ENCODE measurements at regions not wholly inside any gene's neighbourhood (a gene's known extent, or its start where the extent isn't known, plus 50 kb on each side); places are given as distances from the start of the nearest gene placed in this dataset.
"Not testable (repeated sequence)": the region's sequence is repeated elsewhere in the genome, so short reads cannot be mapped to it uniquely, and the experiment has no call there.

DNA sequence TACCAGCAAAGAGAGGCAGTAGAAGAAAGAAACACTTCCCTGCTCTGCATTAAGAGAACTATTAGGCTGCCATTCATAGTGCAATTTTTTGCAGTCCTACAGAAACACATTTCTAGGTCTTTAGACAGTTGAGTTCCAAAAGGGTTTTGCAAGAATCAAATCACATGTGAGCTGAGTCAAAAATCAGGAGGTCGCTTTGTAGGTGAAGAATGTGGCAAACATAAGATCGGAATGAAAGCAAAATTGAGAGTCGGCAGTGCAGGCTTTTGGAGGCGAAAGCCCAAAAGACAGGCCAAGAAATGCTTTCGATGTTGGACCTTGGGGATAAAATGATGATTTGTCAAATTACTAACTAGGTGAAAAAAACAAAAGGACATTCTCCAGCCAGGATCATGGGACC is 213.5 kb upstream of the NRIP1 start:
- DNase-seq (ENCODE audit: low read depth in 2 of 2): no peak

DNA sequence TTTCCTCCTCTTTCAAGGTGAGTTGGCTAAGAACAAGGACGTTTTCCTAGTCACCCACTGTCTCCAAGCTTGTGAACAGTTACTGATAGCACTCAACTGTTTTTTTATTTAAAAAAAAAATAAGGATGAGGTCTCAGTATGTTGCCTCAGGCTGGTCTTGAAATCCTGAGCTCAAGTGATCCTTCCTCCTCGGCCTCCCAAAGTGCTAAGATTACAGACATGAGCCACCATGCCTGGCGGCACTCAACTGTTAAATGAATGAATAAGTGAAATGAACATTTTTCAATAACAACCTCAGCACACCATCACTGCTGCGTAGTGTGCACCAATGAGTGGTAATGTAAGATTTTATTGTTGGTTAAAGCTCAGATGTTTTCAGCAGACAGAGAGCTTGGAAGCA is 214.1 kb upstream of the NRIP1 start:
- no peak for DNase-seq (ENCODE audit: low read depth in 2 of 2)

DNA sequence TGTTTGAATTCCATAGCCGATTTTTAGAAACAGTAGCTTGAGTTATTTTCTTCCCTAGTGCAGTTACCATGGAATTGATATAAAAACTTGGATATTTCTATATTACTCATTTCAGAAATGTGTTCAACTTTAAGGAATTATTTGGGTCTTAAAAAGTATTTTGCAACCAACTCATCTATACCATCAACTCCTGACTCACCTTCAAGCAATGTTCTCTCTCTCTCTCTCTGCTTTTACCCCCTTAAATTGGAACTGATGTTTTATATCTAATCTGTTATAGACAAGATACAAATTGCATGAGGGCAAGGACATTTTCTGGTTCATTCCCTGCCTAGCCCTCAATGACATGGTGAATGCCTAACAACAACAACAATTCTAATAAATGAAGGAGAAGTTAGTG is 214.7 kb upstream of the NRIP1 start:
- peak; percentile 26 for DNase-seq (ENCODE audit: low read depth in 2 of 2)

DNA sequence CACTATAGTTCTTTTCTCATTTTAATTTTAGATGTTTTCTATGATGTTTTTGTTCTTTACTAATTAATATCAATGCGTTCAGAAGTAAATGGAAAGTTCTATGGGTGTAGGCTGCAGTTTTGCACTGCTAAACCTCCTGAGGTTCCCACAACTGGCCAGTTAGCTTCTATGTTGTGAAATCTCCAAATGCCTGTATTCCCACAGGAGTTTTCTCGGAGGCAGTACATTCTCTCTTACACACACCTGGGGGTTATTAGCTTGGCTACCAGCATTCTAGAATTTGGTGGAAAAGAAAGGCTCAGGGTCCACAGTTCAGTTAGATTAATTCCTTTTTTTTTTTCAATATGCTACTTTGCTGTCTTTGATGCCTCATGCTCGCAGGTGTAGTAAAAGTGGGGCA is 216.9 kb upstream of the NRIP1 start:
- DNase-seq (ENCODE audit: low read depth in 2 of 2): no peak

DNA sequence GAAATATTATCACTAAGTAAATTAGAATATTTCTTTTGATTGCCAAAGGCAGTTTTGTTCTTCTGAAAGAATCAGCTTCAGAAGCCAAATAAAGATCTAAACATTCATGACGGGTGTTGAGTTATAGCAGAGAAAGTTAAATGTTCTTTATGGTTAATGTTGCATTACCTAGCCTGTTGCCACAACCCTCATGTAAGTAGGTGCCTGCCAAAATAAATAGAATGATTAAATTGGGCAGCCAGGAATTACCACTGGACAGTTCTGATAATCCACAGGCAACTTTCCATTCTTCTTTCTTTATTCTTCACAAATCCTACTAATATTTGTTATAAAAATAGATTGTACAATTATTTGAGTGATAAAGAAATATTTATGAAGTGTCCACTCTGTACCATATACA is 217.9 kb upstream of the NRIP1 start:
- no peak for DNase-seq (ENCODE audit: low read depth in 2 of 2)

DNA sequence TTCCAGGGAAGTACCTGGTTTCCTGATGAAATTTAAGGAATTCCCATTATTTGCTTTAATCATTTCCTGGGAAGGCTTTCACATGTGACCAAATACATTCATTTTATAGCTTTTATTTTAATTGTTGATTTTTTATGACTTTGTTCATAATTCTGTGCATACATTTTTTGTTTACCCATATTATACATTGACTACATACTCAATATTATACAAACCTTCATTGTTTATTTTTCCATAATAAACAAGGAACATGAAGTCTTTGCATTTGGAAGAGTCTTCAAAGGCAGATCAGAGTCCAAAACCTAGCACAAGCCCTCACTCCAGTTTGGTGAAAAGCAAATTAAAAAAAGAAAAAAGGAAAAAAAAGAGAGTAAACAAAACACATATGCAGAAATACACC is 218.3 kb upstream of the NRIP1 start:
- DNase-seq (ENCODE audit: low read depth in 2 of 2): no peak

DNA sequence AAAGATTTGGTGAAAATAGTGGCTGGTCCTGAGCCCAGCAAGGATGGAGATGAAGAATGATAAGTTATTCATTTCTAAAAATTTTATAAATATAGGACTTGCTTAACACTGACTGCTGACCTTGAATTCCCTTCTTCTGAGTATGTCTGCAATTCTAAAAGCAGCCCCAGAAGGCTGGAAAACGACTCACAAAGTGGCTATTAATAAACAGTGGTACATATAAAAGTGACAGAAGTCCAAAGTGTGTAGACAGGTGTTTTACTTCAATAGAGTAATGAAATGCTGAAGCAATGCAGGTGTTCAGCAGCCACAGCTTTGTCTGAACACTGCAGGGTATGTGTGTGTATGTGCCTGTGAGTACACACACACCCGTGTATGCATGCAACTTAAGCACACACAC is 219.0 kb upstream of the NRIP1 start:
- no peak for DNase-seq (ENCODE audit: low read depth in 2 of 2)

DNA sequence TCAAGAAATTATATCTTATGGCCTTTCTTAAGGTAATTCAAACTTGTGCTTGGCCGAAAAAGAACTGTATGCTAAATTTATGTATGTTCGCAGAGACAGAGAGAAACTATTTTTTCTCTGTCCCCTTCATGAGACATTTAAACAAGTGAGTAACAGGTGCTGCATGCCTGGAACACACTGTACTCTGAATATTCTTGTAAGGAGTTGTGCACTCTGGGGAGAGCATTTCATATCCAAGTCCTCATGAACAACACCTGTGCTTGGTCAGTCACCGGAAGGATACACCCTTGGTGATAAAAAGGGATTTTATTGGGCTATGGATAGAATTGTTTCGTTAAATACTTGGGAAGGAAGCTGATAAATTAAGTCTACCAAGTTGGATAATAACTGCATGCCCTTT is 220.8 kb upstream of the NRIP1 start:
- DNase-seq (ENCODE audit: low read depth in 2 of 2): no peak

DNA sequence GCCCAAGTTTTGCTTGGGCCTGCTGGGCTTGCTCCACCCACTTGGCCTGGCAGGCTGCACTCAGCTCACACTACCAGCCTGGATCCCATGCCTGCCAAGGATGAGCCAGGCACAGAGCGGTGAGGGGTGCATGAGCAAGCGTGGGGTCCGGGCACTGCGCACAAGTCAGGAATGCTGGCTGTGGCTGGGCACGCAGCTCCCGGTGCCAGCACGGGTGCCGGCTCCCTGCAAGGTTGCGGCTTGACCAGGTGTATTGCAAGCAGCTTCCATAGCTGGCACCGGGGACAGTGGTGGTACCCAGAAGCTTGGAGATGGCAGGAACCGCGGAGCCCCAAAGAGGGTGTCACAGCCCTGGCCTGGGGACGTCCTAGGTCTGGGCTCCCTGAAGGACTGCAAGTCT is 224.4 kb upstream of the NRIP1 start:
- DNase-seq (ENCODE audit: low read depth in 2 of 2): no peak

DNA sequence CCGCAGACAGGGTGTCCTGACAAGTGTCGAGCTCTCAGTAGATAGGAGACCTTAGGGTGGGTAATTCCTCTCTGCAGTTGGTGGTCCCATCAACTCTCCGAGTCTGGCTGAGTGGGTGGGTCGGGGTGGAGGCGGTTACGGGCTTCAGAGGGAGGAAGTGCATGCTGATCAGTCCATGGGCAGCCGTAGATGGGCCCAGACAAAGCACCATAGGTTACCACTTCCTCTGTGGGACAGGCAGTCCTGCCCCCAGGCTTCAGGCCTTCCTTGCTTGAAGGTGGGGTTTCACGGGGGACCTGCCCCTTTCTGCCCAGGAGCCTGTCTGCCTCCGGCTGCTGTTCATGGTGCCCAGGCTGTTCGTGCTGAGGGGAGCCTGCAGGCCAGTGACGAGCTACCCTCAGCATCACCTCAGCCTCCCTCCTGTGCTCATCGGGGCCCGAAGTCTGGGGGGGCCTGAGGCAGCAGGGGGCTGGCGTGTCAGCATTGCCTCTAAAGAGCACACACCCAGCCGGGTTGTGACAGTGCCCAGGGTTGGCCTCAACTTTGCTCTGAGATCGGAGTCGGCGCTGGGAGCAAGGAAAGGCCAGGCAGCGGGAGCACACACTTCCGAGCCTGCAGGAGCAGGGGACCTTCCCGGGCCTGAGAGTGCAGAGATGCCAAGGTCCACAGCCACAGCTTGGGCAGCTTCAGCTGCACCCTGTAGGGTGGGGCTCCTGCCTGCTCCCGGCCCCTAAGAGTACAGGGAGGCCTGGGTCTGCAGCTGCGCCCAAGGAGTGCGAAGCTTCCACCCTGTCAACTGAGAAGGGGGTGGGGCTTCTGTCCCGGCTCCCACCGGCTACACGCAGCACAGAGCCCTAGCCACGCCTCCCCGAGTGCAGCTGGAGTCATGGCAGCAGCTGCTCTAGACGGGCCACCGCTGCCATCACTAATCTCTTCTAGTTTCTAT is 225.4 kb upstream of the NRIP1 start:
- no peak for DNase-seq (ENCODE audit: low read depth in 2 of 2)

DNA sequence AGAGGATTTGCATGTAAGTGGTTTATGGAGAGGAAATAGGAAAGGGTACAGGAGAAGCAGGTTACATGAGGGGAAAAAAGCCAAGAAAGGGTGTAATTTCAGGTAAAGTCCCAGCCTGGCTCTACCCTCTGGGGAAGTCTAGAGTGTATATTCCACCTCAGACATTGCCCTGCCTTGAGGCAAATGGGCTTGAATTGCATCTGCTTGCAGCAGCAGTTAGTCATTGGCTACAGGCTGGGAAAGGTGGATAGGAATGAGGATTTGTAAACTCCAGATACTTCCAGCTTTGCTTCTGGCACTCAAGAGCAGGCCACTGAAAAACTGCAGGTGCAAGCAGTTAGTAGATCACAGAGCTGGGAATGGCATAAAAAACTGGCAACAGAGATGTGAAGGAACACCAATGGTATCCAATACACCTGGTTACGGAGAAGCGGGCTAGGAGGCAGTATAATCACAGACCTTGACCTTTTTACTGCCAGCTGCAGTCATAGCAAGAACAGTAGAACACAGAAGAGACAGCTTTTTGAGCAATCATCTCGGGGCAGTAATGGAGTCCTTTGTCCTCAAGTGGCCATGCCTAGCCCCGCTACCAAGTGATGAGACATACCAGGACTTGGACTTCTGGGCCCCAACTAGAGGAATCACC is 226.9 kb upstream of the NRIP1 start:
- no peak for DNase-seq (ENCODE audit: low read depth in 2 of 2)

DNA sequence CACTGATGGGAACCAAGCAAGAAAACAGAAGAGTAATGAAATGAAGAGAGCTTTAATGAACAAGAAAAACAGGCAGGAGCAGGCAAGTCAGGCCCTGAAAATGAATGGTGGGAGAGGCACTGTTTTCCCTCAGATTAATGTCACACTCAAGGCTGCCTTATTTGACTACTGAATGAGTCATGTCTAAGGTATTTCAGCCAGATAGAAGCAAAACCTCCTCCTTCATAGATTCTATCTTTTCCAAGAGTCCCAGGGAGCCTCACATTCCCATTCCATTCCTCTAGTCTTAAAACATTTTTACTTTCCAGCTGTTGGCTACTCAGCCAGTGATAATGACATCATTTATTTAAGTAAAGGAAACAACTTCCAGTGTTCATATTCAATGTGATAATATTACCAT is 228.4 kb upstream of the NRIP1 start:
- peak; percentile 84 to 87 for DNase-seq (ENCODE audit: low read depth in 2 of 2)

DNA sequence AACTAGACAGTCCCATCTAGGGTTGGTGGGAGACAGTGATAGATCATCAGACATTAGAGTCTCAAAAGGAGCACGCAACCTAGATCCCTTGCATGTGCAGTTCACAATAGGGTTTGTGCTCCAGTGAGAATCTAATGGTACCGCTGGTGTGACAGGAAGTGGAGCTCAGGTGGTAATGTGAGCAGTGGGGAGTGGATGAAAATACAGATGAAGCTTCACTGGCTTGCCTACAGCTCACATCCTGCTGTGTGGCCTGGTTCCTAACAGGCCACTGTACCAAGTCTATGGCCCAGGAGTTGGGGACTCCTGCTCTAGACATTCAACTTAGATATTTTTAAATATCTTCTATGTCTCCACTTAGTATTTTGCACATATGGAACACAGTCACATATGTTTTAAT is 231.1 kb upstream of the NRIP1 start:
- DNase-seq (ENCODE audit: low read depth in 2 of 2): no peak

DNA sequence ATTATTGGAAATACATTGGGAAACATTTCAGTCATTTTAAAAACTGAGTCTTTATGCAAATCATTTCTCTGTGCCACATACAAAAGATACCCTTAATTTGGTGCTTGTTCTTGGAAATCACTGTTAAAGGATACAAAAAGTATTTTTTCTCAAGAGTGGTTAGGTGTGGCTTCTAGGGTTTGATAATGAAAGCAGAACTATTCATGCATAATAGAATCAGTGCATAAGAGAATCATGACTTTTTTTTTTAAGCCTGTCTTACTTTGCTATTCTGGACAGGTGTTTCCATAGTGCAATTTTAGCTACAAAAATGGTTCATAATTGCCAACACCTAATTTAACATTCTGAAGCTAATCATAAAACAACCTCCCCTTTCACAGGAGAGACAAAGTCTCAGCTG is 233.0 kb upstream of the NRIP1 start:
- DNase-seq (ENCODE audit: low read depth in 2 of 2): no peak

DNA sequence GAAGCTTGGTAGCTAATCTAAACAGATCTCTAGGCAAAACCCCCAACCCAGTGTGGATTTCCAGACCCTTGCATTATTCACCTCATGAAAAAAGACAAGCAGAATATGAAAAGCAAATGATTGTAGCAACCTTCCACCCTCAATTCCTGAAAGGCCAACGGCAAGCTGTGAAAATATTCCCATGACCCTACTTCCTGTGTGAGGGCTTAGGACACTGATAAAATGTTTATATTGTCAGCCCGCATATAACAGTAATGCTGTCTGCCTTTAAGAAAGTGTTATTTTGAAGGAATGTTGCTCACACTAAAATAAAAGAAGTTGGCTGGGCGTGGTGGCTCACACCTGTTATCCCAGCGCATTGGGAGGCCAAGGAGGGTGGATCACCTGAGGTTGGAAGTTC is 233.5 kb upstream of the NRIP1 start:
- no peak for DNase-seq (ENCODE audit: low read depth in 2 of 2)

DNA sequence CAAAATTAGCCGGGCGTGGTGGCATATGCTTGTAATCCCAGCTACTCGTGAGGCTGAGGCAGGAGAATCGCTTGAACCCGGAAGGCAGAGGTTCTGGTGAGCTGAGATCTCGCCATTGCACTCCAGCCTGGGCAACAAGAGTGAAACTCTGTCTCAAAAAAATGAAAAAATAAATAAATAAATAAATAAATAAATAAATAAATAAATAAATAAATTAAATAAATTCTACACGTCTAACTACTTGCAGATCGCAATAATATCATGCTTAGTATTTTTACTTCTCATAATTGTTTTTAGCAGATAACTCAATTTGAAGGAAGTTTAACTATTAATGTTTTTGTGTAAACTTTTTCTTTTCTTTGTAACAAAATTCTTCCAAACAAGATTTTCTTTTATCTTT is 234.0 kb upstream of the NRIP1 start:
- not testable (repeated sequence) for DNase-seq (ENCODE audit: low read depth in 2 of 2)

DNA sequence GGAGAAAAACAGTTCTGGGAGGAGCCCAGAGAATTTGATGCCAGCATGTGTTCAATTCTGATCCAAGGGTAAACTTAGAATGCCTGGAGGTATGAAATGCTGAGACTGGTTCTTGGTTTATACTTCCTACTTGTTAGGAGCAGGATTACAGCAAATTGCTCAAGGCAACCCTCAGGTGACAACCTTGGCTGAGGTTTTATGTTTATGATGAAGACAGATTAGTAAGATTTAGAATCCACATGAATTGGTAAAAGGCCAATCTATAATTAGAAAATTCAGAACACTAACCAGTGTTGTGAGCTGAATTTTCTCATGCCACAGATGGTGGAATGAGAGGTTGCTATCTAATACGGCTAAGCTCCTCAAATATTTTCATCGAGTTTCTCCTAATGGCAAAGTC is 235.3 kb upstream of the NRIP1 start:
- no peak for DNase-seq (ENCODE audit: low read depth in 2 of 2)

DNA sequence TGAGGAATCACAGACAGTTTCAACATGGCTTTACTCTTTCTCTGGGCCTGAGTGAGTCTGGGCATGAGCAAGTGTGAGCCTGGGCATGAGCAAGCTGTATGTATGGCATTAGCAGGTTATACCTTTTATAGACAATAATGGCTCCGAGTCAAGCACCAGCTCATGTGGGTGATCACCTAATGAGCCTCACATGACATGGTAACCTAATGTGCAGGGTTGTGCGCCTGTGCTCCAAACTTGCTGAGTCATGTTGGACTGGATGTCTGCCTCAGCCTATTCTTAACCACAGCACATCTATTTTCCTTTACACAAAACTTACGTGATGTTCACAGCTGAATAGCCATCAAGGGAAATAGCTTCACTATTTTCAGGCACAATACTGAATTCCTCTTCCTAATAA is 236.2 kb upstream of the NRIP1 start:
- DNase-seq (ENCODE audit: low read depth in 2 of 2): no peak

DNA sequence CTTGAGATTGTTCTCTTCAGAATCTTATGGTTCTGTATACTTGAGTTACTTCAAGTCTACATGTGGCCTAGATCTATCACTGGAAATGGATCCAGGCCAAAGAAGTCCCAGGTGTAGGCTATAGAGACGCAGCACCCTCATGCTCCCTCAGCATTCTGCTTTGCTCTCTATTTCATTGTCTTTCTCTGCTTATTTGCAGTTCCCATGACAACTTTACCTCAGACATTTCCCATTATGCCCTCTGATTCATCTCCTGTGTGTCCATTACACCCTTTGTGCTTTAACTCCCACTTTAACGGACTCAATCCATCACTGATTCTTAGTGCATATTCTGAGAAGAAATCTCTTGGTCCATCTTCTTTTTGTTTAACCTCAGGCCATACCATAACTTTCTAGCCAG is 236.9 kb upstream of the NRIP1 start:
- no peak for DNase-seq (ENCODE audit: low read depth in 2 of 2)

DNA sequence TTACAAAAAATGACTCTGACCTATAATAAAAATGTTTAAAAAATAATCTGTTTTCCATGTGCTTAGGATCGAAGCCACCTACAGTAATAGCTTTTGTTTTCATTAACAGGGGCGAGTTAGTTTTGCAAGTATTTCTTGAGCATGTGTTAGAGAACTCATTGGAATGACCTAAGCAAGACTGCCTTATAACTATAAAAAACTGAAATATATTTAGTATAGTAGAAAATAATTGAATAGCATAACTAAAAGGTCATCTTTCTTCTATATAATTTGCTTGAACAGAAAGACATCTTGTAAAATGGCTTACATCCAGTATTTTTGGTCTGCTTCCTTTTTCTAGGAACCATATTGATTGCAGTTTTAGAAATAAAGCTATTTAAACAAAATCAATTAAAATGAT is 241.5 kb upstream of the NRIP1 start:
- DNase-seq (ENCODE audit: low read depth in 2 of 2): no peak

DNA sequence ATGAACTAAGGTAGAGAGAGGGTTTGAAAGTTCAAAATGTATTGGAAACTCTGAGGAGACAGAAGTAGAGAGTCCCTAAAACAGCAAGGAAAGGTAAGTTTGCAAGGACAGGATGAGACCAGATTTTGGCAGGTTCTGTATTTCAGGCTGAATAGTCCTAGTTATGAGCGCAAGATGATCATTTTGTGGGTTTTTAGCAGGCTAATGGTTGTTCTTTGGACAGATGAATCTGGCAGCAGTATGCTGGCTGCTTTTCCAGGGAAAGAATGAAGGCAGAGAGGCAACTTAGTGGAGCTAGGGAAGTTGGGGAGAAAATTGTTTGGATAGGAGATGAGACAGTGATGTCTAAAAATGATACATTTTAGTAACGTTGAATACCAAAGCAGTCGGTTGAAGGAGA is 243.5 kb upstream of the NRIP1 start:
- DNase-seq (ENCODE audit: low read depth in 2 of 2): no peak

DNA sequence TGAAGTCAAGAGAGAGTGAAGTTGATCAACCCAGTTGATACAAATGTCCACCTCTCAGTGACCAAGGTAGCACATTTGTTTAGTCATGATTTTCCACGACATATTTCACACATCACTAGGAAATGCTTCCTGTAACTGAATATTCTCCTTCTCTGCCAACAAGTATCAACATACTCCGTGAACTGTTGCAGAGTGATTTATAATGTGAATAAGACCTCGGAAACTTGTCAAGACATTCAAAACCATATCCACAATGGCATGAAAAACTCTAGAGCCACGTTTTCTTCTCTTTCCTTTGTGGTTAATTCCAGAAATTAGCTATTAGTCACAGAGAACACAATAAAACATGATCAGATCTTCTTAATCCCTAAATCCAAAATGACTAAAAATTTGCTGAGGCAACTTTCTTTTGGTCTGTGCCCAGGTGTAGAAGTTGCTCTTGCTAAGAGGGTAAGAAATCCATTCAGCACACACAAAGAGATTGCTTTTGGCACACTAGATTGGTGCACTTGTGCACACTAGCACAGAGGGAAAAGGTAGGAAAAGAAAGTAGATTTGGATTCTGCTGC is 244.3 kb upstream of the NRIP1 start:
- no peak for DNase-seq (ENCODE audit: low read depth in 2 of 2)

DNA sequence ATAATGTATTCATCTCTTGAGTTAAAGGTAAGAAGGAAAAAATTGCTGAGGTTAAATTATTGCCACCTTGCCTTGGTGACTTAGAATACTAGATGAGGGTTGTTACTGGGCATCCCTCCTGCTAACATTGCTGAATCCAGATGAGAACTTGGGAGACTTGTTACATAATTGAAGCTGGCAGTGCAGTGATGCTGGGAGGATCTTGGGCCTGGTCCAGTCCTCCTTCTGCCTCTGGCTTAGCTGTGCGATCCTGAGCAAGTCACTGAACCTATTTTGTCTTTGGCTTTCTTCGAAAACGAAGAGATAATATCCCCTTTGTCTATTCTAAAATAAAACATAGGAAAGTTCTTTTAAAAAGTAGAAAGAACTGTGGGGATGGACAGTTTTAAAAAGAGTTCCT is 244.9 kb upstream of the NRIP1 start:
- no peak for DNase-seq (ENCODE audit: low read depth in 2 of 2)
